C4-2B (cell line): ENCODE measurements at regions not wholly inside any gene's neighbourhood (a gene's known extent, or its start where the extent isn't known, plus 50 kb on each side); places are given as distances from the start of the nearest gene placed in this dataset.

Experiments used
- ZFX ChIP-seq: fragments of 450-650 bp; IDR thresholded peaks from 2 replicates; pipeline ENCODE4 v1.6.1; 2017
- TF ChIP-seq, protein P1 (sequence below): fragments of 450-650 bp; conservative IDR thresholded peaks from 2 replicates; pipeline ENCODE4 v1.5.1; 2017; ENCODE audit warnings: mild to moderate bottlenecking

DNA sequence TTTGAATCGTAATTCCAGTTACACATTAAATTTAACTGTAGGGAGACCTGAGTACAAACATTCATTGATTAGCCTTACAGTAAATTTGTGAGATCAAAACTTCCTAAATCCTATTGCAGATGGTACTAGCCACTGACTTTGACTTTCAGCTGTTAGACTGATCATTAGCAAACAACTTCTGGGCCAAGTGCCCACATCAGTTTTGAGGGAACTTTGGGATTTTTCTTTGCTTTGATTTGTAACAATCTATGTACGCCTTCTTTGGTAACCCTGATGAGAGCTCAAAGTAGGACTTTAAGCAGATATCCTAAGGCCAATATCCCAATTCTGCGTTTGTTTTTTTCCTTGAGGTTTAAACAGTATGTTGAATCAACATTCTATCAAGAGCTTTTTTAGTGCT lies 131.5 kb downstream of the DLEU7 start:
- TF ChIP-seq, protein P1, sequence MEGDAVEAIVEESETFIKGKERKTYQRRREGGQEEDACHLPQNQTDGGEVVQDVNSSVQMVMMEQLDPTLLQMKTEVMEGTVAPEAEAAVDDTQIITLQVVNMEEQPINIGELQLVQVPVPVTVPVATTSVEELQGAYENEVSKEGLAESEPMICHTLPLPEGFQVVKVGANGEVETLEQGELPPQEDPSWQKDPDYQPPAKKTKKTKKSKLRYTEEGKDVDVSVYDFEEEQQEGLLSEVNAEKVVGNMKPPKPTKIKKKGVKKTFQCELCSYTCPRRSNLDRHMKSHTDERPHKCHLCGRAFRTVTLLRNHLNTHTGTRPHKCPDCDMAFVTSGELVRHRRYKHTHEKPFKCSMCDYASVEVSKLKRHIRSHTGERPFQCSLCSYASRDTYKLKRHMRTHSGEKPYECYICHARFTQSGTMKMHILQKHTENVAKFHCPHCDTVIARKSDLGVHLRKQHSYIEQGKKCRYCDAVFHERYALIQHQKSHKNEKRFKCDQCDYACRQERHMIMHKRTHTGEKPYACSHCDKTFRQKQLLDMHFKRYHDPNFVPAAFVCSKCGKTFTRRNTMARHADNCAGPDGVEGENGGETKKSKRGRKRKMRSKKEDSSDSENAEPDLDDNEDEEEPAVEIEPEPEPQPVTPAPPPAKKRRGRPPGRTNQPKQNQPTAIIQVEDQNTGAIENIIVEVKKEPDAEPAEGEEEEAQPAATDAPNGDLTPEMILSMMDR, result no peak
- no peak for TF ChIP-seq ZFX
